K562 (cell line): ENCODE measurements at regions not wholly inside any gene's neighbourhood (a gene's known extent, or its start where the extent isn't known, plus 50 kb on each side); places are given as distances from the start of the nearest gene placed in this dataset.

ENCODE experiments used
- ATAC-seq: fragments of 200-7000 bp; cut with Tn5 transposase; 3 replicates; pipeline ENCODE4 v1.9.1; 2020; ENCODE audit warnings: moderate library complexity
- BruUV-seq: library from RNA; stranded (reverse); fragments of 400-500 nt; replicated peaks from 2 replicates; lab custom pipeline; 2021; lab: Mats Ljungman, UMichigan
- CTCF ChIA-PET: fragments of 300-600 bp; formaldehyde crosslinking; extraction: SDS; loops from one replicate; lab custom pipeline; 2021; ENCODE audit warnings: low intra/inter-chr PET ratio; lab: Yijun Ruan, JAX
- POLR2A ChIA-PET: fragments of 300-600, 350-650 bp; sonication (Branson Sonifier 250); formaldehyde crosslinking; extraction: SDS; loops from one replicate; lab custom pipeline; 2021; ENCODE audit warnings: antibody characterized with exemption, inconsistent platforms; lab: Yijun Ruan, JAX
- DNase-seq, 4 experiments: peaks; one replicate each; pipeline versions ENCODE4 v3.0.0 to v3.0.0-alpha.2; 2011 to 2018; ENCODE audit warnings: low spot score in 3 of 4, mixed read lengths in 3 of 4; ENCODE audit errors: extremely low read depth in 1 of 4
- FAIRE-seq: peaks from 2 replicates; lab custom pipeline; 2011; peaks lifted over from hg19 to GRCh38; lab: Jason Lieb, UNC
- H2AFZ ChIP-seq: 2 replicates; pipeline ENCODE4 v1.6.0; 2011; ENCODE audit warnings: low read depth, low read length, control low read depth, inconsistent platforms
- H3K27ac ChIP-seq: fragments of 200-600 bp; 3 replicates; pipeline ENCODE4 v1.8.0; 2011; ENCODE audit warnings: low read depth, mild to moderate bottlenecking, control low read depth, inconsistent platforms, low read length, moderate library complexity, mixed read lengths; ENCODE audit errors: extremely low read depth
- H3K27me3 ChIP-seq, 2 experiments: fragments of 300-600 bp in 1 of 2; 2 replicates in 1 of 2; 3 replicates in 1 of 2; pipeline versions ENCODE4 v1.6.0 to v1.8.0; 2011; ENCODE audit warnings: inconsistent platforms in 2 of 2, low read length in 2 of 2, mild to moderate bottlenecking in 1 of 2, mixed read lengths in 1 of 2, moderate library complexity in 1 of 2; ENCODE audit not compliant: control insufficient read depth in 2 of 2, insufficient read depth in 2 of 2
- H3K36me3 ChIP-seq: fragments of 300-600 bp; 3 replicates; pipeline ENCODE4 v1.8.0; 2011; ENCODE audit warnings: mild to moderate bottlenecking, low read length, inconsistent platforms; ENCODE audit not compliant: control insufficient read depth, insufficient read depth
- H3K4me1 ChIP-seq, 2 experiments: fragments of 200-600 bp in 1 of 2; replicated peaks in 1 of 2; 2 replicates in 1 of 2; 3 replicates in 1 of 2; pipeline versions ENCODE4 v1.5.1 to v1.8.0; 2011; ENCODE audit warnings: inconsistent platforms in 2 of 2, low read length in 2 of 2, mild to moderate bottlenecking in 1 of 2, mixed read lengths in 1 of 2, moderate library complexity in 1 of 2; ENCODE audit not compliant: control insufficient read depth in 2 of 2, insufficient read depth in 2 of 2
- H3K4me2 ChIP-seq: 2 replicates; pipeline ENCODE4 v1.6.1; 2011; ENCODE audit warnings: low read length, control low read depth, inconsistent platforms, mixed read lengths; ENCODE audit not compliant: insufficient read depth
- H3K4me3 ChIP-seq: fragments of 200-600 bp; sonication (generic), shearing (Covaris generic); 2 replicates; pipeline ENCODE4 v1.5.1; 2016; ENCODE audit warnings: control low read depth, inconsistent platforms
- H3K79me2 ChIP-seq: fragments of 200-600 bp; 3 replicates; pipeline ENCODE4 v1.8.0; 2011; ENCODE audit warnings: low read length, inconsistent platforms; ENCODE audit not compliant: control insufficient read depth, insufficient read depth
- H3K9ac ChIP-seq, 2 experiments: 2 replicates each; pipeline versions ENCODE4 v1.6.0 to v1.6.1; 2011; ENCODE audit warnings: low read depth in 2 of 2, low read length in 2 of 2, control low read depth in 1 of 2, inconsistent platforms in 1 of 2, mild to moderate bottlenecking in 1 of 2, mixed read lengths in 1 of 2; ENCODE audit not compliant: insufficient read depth in 1 of 2
- H3K9me1 ChIP-seq: one replicate; pipeline ENCODE4 v1.6.0; 2011; ENCODE audit warnings: inconsistent platforms, mild to moderate bottlenecking, low read length, moderate library complexity; ENCODE audit not compliant: control insufficient read depth, insufficient read depth
- H3K9me3 ChIP-seq: replicated peaks from 2 replicates; pipeline ENCODE4 v1.5.1; 2011; ENCODE audit warnings: low read depth, low read length, inconsistent platforms; ENCODE audit not compliant: control insufficient read depth, insufficient read depth
- H4K20me1 ChIP-seq: replicated peaks from 2 replicates; pipeline ENCODE4 v1.6.1; 2011; ENCODE audit warnings: low read length, inconsistent platforms, mixed read lengths; ENCODE audit not compliant: control insufficient read depth, insufficient read depth
- ARNT ChIP-seq, 2 experiments: fragments of 450-650 bp; IDR thresholded peaks; 2 replicates each; pipeline ENCODE4 v1.6.1; 2016; ENCODE audit warnings: mild to moderate bottlenecking in 1 of 2
- ATF3 ChIP-seq, 2 experiments: fragments of 450-650 bp in 1 of 2; sonication (generic) in 1 of 2; formaldehyde crosslinking in 1 of 2; IDR thresholded peaks in 1 of 2; conservative IDR thresholded peaks in 1 of 2; 2 replicates each; pipeline versions ENCODE4 v1.6.1 to v1.8.1; 2016 to 2023; ENCODE audit warnings: mild to moderate bottlenecking in 2 of 2, moderate library complexity in 2 of 2, inconsistent platforms in 1 of 2, missing genetic modification reagents in 1 of 2
- EZH2 ChIP-seq: IDR thresholded peaks from 2 replicates; pipeline ENCODE4 v1.6.1; 2012; ENCODE audit warnings: low read depth, mild to moderate bottlenecking, inconsistent platforms, low read length, borderline replicate concordance
- GATA2 ChIP-seq: sonication (generic); formaldehyde crosslinking; IDR thresholded peaks from 2 replicates; pipeline ENCODE4 v1.4.0; 2020; ENCODE audit warnings: mild to moderate bottlenecking, missing genetic modification reagents
- HMG20A ChIP-seq: fragments of 450-650 bp; formaldehyde crosslinking; conservative IDR thresholded peaks from 2 replicates; pipeline ENCODE4 v1.4.0; 2020; ENCODE audit warnings: mild to moderate bottlenecking, mixed read lengths
- KLF1 ChIP-seq: fragments of 450-650 bp; IDR thresholded peaks from 2 replicates; pipeline ENCODE4 v1.6.1; 2016; ENCODE audit warnings: missing genetic modification characterization, missing compliant biosample characterization
- KLF13 ChIP-seq: fragments of 450-650 bp; IDR thresholded peaks from 2 replicates; pipeline ENCODE4 v1.6.1; 2016; ENCODE audit warnings: missing genetic modification characterization, low read depth, mild to moderate bottlenecking, missing compliant biosample characterization, moderate library complexity, borderline replicate concordance
- POLR2H ChIP-seq: IDR thresholded peaks from 2 replicates; pipeline ENCODE4 v1.6.1; 2016; ENCODE audit warnings: missing genetic modification characterization, low read depth, mild to moderate bottlenecking, control low read depth, missing compliant biosample characterization, moderate library complexity
- TRIM24 ChIP-seq, 2 experiments: fragments of 450-650 bp; IDR thresholded peaks; 2 replicates each; pipeline ENCODE4 v1.6.1; 2016
- WGBS: fragments of 100-300 bp; shearing (Covaris generic); methylation state at CpG from one replicate; pipeline ENCODE4 v1.1.6; 2016; ENCODE audit warnings: low coverage, mixed read lengths; ENCODE audit not compliant: insufficient coverage; ENCODE audit errors: missing lambda C conversion rate; 5-methylcytosine and 5-hydroxymethylcytosine counted together
- in situ Hi-C: fragments of 300-500 bp; cut with MboI; formaldehyde crosslinking; loops from 4 replicates; pipeline ENCODE4 v1.15.0; 2018; ENCODE audit warnings: inconsistent platforms, mixed read lengths
- intact Hi-C: fragments of 100-400 bp; cut with micrococcal nuclease; formaldehyde crosslinking; loops from 2 replicates; pipeline ENCODE4 v1.14.2; 2022

DNA sequence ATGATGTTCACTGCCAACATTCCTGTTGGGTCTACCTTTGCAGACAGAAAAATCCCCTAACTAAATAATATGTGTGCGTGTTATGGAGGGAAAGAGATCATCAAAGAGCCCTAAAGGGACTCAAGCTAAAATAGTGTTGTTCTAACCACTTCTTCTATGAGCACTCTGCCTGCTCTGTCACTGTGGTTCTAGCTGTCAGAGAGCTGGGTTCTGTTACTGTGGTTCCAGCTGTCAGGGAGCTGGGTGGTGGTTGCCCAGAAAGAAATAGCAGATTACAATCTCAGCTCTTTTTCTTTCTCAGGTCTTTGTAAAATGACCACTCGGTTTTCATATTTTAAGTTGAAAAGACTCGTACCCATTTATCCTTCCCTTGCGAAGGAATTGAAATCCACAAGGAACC, 176.3 kb downstream of the HS3ST3A1 start:
- Histone ChIP-seq H3K79me2 (no peaks in the 10 kb centered on the region), H3K9me1 (no peaks in the 10 kb centered on the region), H3K4me3 (no peak overlapping the region), H3K9ac (no peak overlapping the region), H3K27ac (no peak overlapping the region), H3K27me3 (no peaks in the 10 kb centered on the region), H3K9me3 (no peaks in the 10 kb centered on the region), H3K4me2 (no peak overlapping the region), H3K4me1 (peaks cover 0 to 4% of the 10 kb centered on the region in 2 experiments; a peak in 3 of 5 replicates), H2AFZ (no peak overlapping the region), H3K36me3 (no peaks in the 10 kb centered on the region), H4K20me1 (no peaks in the 10 kb centered on the region)
- 43% methylated on average over 4 of the region's 4 CpGs for WGBS
- intact Hi-C loops (no loop called here), in situ Hi-C loops (no loop called here)
- FAIRE-seq (no peak), ATAC-seq (no peak), DNase-seq (no peak)
- ChIA-PET CTCF (no interaction called here), POLR2A (no interaction called here)
- TF ChIP-seq TRIM24 (IDR thresholded peaks at IDR 0.05) (no peak), POLR2H (no peak)
- no TSS peak for BruUV-seq

- Histone ChIP-seq H3K4me2 (no peak overlapping the region), H3K9ac (no peak overlapping the region), H3K27me3 (no peaks in the 10 kb centered on the region), H2AFZ (no peak overlapping the region), H3K4me3 (no peak overlapping the region), H3K9me1 (no peaks in the 10 kb centered on the region), H3K36me3 (no peaks in the 10 kb centered on the region), H4K20me1 (no peaks in the 10 kb centered on the region), H3K9me3 (no peaks in the 10 kb centered on the region), H3K4me1 (peaks cover 0 to 9% of the 10 kb centered on the region in 2 experiments; a peak in 3 of 5 replicates), H3K79me2 (no peaks in the 10 kb centered on the region), H3K27ac (no peak overlapping the region)
- in situ Hi-C loops (no loop called here), intact Hi-C loops (no loop called here)
- 9% methylated on average over 2 of the region's 2 CpGs for WGBS
- TF ChIP-seq EZH2 = no peak
- no peak for TF ChIP-seq KLF13 (tag)
- TF ChIP-seq GATA2 (CRISPR knock-in tag) = no peak
- no peak for TF ChIP-seq KLF1 (tag)
- TF ChIP-seq HMG20A (CRISPR knock-in tag) = no peak
- no peak for TF ChIP-seq ATF3 (IDR thresholded peaks at IDR 0.05)
- no peak for TF ChIP-seq ATF3 (CRISPR knock-in tag; conservative IDR thresholded peaks at IDR 0.05)
- TF ChIP-seq ARNT (IDR thresholded peaks at IDR 0.05) = no peak
- ChIA-PET POLR2A (interaction anchor here (0.9 kb wide), 1 partner anchor 8 kb away, joined by 3 read pairs; no protein-coding TSS in a partner anchor), CTCF (no interaction called here)
- DNase-seq = no peak
- ATAC-seq = no peak
- BruUV-seq = no TSS peak
- FAIRE-seq = no peak
Measured at GRCh38 chr17:13421581-13422130, 180.1 kb downstream of the HS3ST3A1 start.
